Loucy (cell line): ENCODE measurements at regions not wholly inside any gene's neighbourhood (a gene's known extent, or its start where the extent isn't known, plus 50 kb on each side); places are given as distances from the start of the nearest gene placed in this dataset.

Experiments used
- EZH2phosphoT487 ChIP-seq: fragments of 200-600 bp; IDR thresholded peaks from 2 replicates; pipeline ENCODE4 v1.6.1; 2018; ENCODE audit warnings: antibody characterized with exemption, mild to moderate bottlenecking, moderate library complexity, borderline replicate concordance
- TF ChIP-seq, protein P1 (sequence below): fragments of 200-600 bp; sonication (generic); conservative IDR thresholded peaks from 2 replicates; pipeline ENCODE4 v1.5.1; 2014; ENCODE audit warnings: mild to moderate bottlenecking, antibody characterized with exemption, low read length

- TF ChIP-seq, protein P1, sequence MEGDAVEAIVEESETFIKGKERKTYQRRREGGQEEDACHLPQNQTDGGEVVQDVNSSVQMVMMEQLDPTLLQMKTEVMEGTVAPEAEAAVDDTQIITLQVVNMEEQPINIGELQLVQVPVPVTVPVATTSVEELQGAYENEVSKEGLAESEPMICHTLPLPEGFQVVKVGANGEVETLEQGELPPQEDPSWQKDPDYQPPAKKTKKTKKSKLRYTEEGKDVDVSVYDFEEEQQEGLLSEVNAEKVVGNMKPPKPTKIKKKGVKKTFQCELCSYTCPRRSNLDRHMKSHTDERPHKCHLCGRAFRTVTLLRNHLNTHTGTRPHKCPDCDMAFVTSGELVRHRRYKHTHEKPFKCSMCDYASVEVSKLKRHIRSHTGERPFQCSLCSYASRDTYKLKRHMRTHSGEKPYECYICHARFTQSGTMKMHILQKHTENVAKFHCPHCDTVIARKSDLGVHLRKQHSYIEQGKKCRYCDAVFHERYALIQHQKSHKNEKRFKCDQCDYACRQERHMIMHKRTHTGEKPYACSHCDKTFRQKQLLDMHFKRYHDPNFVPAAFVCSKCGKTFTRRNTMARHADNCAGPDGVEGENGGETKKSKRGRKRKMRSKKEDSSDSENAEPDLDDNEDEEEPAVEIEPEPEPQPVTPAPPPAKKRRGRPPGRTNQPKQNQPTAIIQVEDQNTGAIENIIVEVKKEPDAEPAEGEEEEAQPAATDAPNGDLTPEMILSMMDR, result no peak
- no peak for TF ChIP-seq EZH2phosphoT487
Observed at GRCh38 chr12:5176036-5176435, 132.4 kb downstream of the KCNA5 start.
